ENCODE measurements at regions not wholly inside any gene's neighbourhood (a gene's known extent, or its start where the extent isn't known, plus 50 kb on each side); places are given as distances from the start of the nearest gene placed in this dataset.

GRCh38 chr5:107321906-107322305 lies 348.8 kb downstream of the EFNA5 start:
- intact Hi-C loops (cut with DNase I; ENCODE audit: low total_unique reads) (no loop called here), in situ Hi-C loops (cut with MboI; ENCODE audit: low sequenced_read_pairs in 4 of 4) (no loop called here)
- Histone ChIP-seq H3K27me3 (no peaks in the 10 kb centered on the region), H3K36me3 (no peaks in the 10 kb centered on the region), H3K4me1 (no peaks in the 10 kb centered on the region), H3K27ac (no peak overlapping the region), H3K4me3 (no peak overlapping the region), H3K9me3 (no peaks in the 10 kb centered on the region)
- ATAC-seq (no peak), DNase-seq (no peak)
- TF ChIP-seq POLR2A (IDR thresholded peaks at IDR 0.05) (no peak), CTCF (IDR thresholded peaks at IDR 0.05 in 4 of 5, conservative IDR thresholded peaks at IDR 0.05 in 1 of 5) (no peak)

- H3K4me1 ChIP-seq = no peaks in the 10 kb centered on the region
- no peak overlapping the region for H3K27ac ChIP-seq
- in situ Hi-C loops (cut with MboI; ENCODE audit: low sequenced_read_pairs in 4 of 4) (no loop called here), intact Hi-C loops (cut with DNase I; ENCODE audit: low total_unique reads) (no loop called here)
- no peak overlapping the region for H3K4me3 ChIP-seq
- no peak for TF ChIP-seq CTCF (IDR thresholded peaks at IDR 0.05 in 4 of 5, conservative IDR thresholded peaks at IDR 0.05 in 1 of 5)
- no peak for TF ChIP-seq POLR2A (IDR thresholded peaks at IDR 0.05)
- no peaks in the 10 kb centered on the region for H3K36me3 ChIP-seq
- DNase-seq = no peak
- H3K9me3 ChIP-seq = no peaks in the 10 kb centered on the region
- no peak for ATAC-seq
- no peaks in the 10 kb centered on the region for H3K27me3 ChIP-seq
These were observed 349.9 kb downstream of the EFNA5 start for GRCh38 chr5:107320846-107321245.

GRCh38 chr5:107320376-107320775 lies 350.4 kb downstream of the EFNA5 start:
- intact Hi-C loops (cut with DNase I; ENCODE audit: low total_unique reads) = no loop called here
- H3K36me3 ChIP-seq = no peaks in the 10 kb centered on the region
- no peak overlapping the region for H3K4me3 ChIP-seq
- H3K9me3 ChIP-seq = no peaks in the 10 kb centered on the region
- H3K27me3 ChIP-seq = no peaks in the 10 kb centered on the region
- in situ Hi-C loops (cut with MboI; ENCODE audit: low sequenced_read_pairs in 4 of 4) = no loop called here
- H3K4me1 ChIP-seq = no peaks in the 10 kb centered on the region
- DNase-seq (no peak), ATAC-seq (no peak)
- H3K27ac ChIP-seq = no peak overlapping the region
- TF ChIP-seq POLR2A (IDR thresholded peaks at IDR 0.05) = no peak

- Histone ChIP-seq H3K4me1 (no peaks in the 10 kb centered on the region), H3K36me3 (no peaks in the 10 kb centered on the region), H3K9me3 (no peaks in the 10 kb centered on the region), H3K4me3 (no peak overlapping the region), H3K27me3 (no peaks in the 10 kb centered on the region), H3K27ac (no peak overlapping the region)
- ATAC-seq (no peak), DNase-seq (no peak)
- in situ Hi-C loops (cut with MboI; ENCODE audit: low sequenced_read_pairs in 4 of 4) (no loop called here), intact Hi-C loops (cut with DNase I; ENCODE audit: low total_unique reads) (no loop called here)
- no peak for TF ChIP-seq POLR2A (IDR thresholded peaks at IDR 0.05)
These were observed 350.8 kb downstream of the EFNA5 start for GRCh38 chr5:107319901-107320300.

GRCh38 chr5:107314330-107314729 lies 356.4 kb downstream of the EFNA5 start:
- Histone ChIP-seq H3K27ac (no peak overlapping the region), H3K9me3 (no peaks in the 10 kb centered on the region), H3K4me1 (no peaks in the 10 kb centered on the region), H3K36me3 (no peaks in the 10 kb centered on the region), H3K4me3 (no peak overlapping the region), H3K27me3 (no peaks in the 10 kb centered on the region)
- DNase-seq (no peak), ATAC-seq (no peak)
- intact Hi-C loops (cut with DNase I; ENCODE audit: low total_unique reads) (no loop called here), in situ Hi-C loops (cut with MboI; ENCODE audit: low sequenced_read_pairs in 4 of 4) (no loop called here)
- no peak for TF ChIP-seq POLR2A (IDR thresholded peaks at IDR 0.05)
- TF ChIP-seq CTCF (IDR thresholded peaks at IDR 0.05 in 4 of 5, conservative IDR thresholded peaks at IDR 0.05 in 1 of 5) = no peak

- H3K27me3 ChIP-seq = no peaks in the 10 kb centered on the region
- H3K4me3 ChIP-seq = no peak overlapping the region
- ATAC-seq (no peak), DNase-seq (no peak)
- in situ Hi-C loops (cut with MboI; ENCODE audit: low sequenced_read_pairs in 4 of 4) (no loop called here), intact Hi-C loops (cut with DNase I; ENCODE audit: low total_unique reads) (no loop called here)
- TF ChIP-seq POLR2A (IDR thresholded peaks at IDR 0.05) (no peak), CTCF (IDR thresholded peaks at IDR 0.05 in 4 of 5, conservative IDR thresholded peaks at IDR 0.05 in 1 of 5) (no peak)
- no peaks in the 10 kb centered on the region for H3K36me3 ChIP-seq
- no peaks in the 10 kb centered on the region for H3K4me1 ChIP-seq
- H3K27ac ChIP-seq = no peak overlapping the region
- H3K9me3 ChIP-seq = no peaks in the 10 kb centered on the region
These were observed 356.8 kb downstream of the EFNA5 start for GRCh38 chr5:107313921-107314320.
